Vagina (tissue), 2 donors: ENCODE measurements at regions not wholly inside any gene's neighbourhood (a gene's known extent, or its start where the extent isn't known, plus 50 kb on each side); places are given as distances from the start of the nearest gene placed in this dataset.

ENCODE experiments used
- DNase-seq, 2 donors: peaks; one replicate each; pipeline ENCODE4 v3.0.0-alpha.2; 2017; ENCODE audit errors: extremely low spot score in 2 of 2
- H3K27ac ChIP-seq: fragments of 200-600 bp; sonication (generic); one replicate; pipeline ENCODE4 v1.5.1; 2019
- H3K27me3 ChIP-seq: fragments of 200-600 bp; sonication (generic); one replicate; pipeline ENCODE4 v1.5.1; 2019
- H3K36me3 ChIP-seq, 2 donors: fragments of 200-600 bp; sonication (generic); one replicate each; pipeline ENCODE4 v1.5.1; 2017 to 2019
- H3K4me1 ChIP-seq: fragments of 200-600 bp; sonication (generic); one replicate; pipeline ENCODE4 v1.5.1; 2019
- H3K4me3 ChIP-seq, 2 donors: fragments of 200-600 bp; sonication (generic); 1 replicate in 1 of 2; 2 replicates in 1 of 2; pipeline ENCODE4 v1.5.1; 2016 to 2019
- H3K9me3 ChIP-seq: fragments of 200-600 bp; sonication (generic); one replicate; pipeline ENCODE4 v1.5.1; 2019
- POLR2A ChIP-seq, 2 donors: fragments of 450-650 bp; IDR thresholded peaks; one replicate each; pipeline ENCODE4 v1.6.1; 2017; ENCODE audit warnings: antibody characterized with exemption in 2 of 2, mild to moderate bottlenecking in 2 of 2, moderate library complexity in 2 of 2
- POLR2AphosphoS5 ChIP-seq, 2 donors: sonication (generic); formaldehyde crosslinking; IDR thresholded peaks; one replicate each; pipeline ENCODE4 v1.9.0; 2017; ENCODE audit warnings: antibody characterized with exemption in 2 of 2, mild to moderate bottlenecking in 2 of 2, low read depth in 1 of 2; ENCODE audit not compliant: insufficient read depth in 1 of 2
- intact Hi-C: fragments of 100-400 bp; cut with DNase I; formaldehyde crosslinking; loops from one replicate; pipeline ENCODE4 v1.15.1; 2023
- TF ChIP-seq, protein P1 (sequence below), 3 experiments: fragments of 450-650 bp in 2 of 3; fragments of 200-600 bp in 1 of 3; sonication (generic) in 1 of 3; IDR thresholded peaks; one replicate each; pipeline ENCODE4 v1.5.1; 2017 to 2019; ENCODE audit warnings: antibody characterized with exemption in 3 of 3, mild to moderate bottlenecking in 2 of 3, moderate library complexity in 2 of 3

DNA sequence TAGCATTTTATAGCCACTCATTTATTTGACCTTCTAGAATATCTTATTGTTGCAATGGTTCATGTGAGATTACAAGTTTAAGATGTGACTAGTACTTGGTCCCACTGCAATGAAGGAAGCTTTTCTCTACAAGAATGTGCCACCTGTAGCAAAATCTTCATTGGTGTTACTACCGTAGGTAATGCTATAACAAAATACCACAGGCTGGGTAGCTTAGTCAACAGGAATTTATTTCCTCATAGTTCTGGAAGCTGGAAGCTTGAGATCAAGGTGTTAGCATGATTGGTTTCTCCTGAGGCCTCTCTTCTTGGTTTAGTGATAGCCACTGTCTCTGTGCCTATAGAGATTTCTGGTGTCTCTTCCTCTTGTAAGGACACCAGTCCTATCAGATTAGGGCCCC lies 441.0 kb downstream of the GPM6A start:
- H3K27me3 ChIP-seq, result no peaks in the 10 kb centered on the region
- no peak overlapping the region for H3K27ac ChIP-seq
- H3K4me1 ChIP-seq, result no peaks in the 10 kb centered on the region
- H3K9me3 ChIP-seq, result no peaks in the 10 kb centered on the region
- no peaks in the 10 kb centered on the region for H3K36me3 ChIP-seq
- H3K4me3 ChIP-seq, result no peak overlapping the region
- TF ChIP-seq POLR2AphosphoS5 (IDR thresholded peaks at IDR 0.05; ENCODE audit: insufficient read depth in 1 of 2, low read depth in 1 of 2) (no peak), POLR2A (IDR thresholded peaks at IDR 0.05) (no peak)
- TF ChIP-seq, protein P1, sequence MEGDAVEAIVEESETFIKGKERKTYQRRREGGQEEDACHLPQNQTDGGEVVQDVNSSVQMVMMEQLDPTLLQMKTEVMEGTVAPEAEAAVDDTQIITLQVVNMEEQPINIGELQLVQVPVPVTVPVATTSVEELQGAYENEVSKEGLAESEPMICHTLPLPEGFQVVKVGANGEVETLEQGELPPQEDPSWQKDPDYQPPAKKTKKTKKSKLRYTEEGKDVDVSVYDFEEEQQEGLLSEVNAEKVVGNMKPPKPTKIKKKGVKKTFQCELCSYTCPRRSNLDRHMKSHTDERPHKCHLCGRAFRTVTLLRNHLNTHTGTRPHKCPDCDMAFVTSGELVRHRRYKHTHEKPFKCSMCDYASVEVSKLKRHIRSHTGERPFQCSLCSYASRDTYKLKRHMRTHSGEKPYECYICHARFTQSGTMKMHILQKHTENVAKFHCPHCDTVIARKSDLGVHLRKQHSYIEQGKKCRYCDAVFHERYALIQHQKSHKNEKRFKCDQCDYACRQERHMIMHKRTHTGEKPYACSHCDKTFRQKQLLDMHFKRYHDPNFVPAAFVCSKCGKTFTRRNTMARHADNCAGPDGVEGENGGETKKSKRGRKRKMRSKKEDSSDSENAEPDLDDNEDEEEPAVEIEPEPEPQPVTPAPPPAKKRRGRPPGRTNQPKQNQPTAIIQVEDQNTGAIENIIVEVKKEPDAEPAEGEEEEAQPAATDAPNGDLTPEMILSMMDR (IDR thresholded peaks at IDR 0.05), result no peak
- intact Hi-C loops, result no loop called here
- DNase-seq, result no peak

DNA sequence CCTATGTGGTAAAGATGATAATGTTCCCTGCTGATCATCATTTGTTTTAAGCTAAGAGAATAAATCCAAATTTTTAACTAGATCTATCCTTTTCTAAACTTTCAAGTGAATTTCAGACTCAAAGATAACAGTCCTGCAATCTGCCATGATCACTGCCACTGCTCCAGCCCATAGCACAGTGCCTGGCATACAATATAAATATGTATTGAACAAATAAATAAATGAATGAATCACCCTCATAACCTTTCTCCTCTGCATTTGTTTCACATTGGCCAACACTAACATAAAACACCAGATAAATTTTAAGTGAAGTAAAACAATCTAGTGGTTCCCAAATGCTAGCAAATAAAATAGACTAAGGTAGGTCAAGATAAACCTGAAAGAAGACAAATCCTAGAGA lies 439.0 kb downstream of the GPM6A start:
- intact Hi-C loops, result no loop called here

DNA sequence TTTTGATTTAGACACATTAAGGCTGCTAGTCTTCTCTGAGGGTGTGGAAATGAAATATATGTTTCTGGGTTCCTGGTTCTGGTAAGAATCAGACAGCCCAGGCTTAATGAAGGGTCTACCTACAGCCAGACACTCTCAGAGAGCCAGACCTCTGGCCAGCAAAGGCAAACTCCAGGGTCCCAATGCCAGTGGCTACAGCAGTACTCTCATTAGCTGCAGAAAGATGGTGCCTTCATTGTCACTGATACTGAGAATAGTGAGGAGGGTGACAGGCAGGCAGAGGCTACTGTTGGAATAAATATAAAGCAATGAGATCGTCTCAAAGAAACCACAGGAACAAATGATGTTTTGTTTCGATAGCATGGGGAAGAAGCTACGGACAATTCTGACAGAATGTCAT lies 437.6 kb downstream of the GPM6A start:
- intact Hi-C loops, result no loop called here
- Histone ChIP-seq H3K4me3 (no peak overlapping the region), H3K27ac (no peak overlapping the region), H3K9me3 (no peaks in the 10 kb centered on the region), H3K27me3 (no peaks in the 10 kb centered on the region), H3K36me3 (no peaks in the 10 kb centered on the region), H3K4me1 (no peaks in the 10 kb centered on the region)
- DNase-seq, result no peak
- TF ChIP-seq POLR2AphosphoS5 (IDR thresholded peaks at IDR 0.05; ENCODE audit: insufficient read depth in 1 of 2, low read depth in 1 of 2) (no peak), POLR2A (IDR thresholded peaks at IDR 0.05) (no peak)
- TF ChIP-seq, protein P1 (IDR thresholded peaks at IDR 0.05), result no peak

More for the DNA sequence above, 439.0 kb downstream of the GPM6A start:
- Histone ChIP-seq H3K27me3 (no peaks in the 10 kb centered on the region), H3K36me3 (no peaks in the 10 kb centered on the region), H3K9me3 (no peaks in the 10 kb centered on the region), H3K4me3 (no peak overlapping the region), H3K4me1 (no peaks in the 10 kb centered on the region), H3K27ac (no peak overlapping the region)
- DNase-seq, result no peak
- no peak for TF ChIP-seq POLR2A (IDR thresholded peaks at IDR 0.05)
- TF ChIP-seq, protein P1 (IDR thresholded peaks at IDR 0.05), result no peak
- TF ChIP-seq POLR2AphosphoS5 (IDR thresholded peaks at IDR 0.05; ENCODE audit: insufficient read depth in 1 of 2, low read depth in 1 of 2), result no peak

DNA sequence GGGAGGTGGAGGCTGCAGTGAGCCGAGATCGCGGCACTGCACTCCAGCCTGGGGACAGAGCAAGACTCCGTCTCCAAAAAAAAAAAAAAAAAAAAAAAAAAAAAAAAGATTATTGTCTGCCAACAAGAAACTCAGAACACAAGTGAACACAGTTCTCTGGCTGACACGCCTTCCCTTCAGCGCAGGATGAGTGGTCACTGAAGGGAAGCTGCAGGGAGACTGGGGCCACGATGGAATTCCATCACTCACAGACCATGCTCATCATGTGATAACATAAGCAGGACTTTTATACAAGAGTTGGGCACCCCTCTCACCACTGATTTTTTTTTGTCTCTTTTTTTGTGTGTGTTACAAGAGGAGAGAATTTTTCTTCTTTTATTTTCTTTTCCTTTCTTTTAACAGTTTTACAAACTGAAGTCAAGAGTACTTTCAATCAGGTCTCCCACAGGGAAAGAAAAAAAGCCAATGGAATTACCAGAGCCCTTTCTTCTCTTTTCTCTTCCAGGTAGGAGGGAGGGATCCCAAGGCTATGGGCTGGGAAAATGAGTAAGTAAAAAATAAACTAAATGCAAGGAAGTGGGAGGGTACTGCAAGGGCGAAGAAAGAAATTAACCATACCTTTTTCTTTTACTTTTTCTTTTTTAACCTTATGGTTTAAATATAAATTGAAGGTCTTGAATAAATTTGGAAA lies 435.6 kb downstream of the GPM6A start:
- no peaks in the 10 kb centered on the region for H3K27me3 ChIP-seq
- no peak for DNase-seq
- no peaks in the 10 kb centered on the region for H3K36me3 ChIP-seq
- no peaks in the 10 kb centered on the region for H3K4me1 ChIP-seq
- H3K9me3 ChIP-seq, result no peaks in the 10 kb centered on the region
- H3K27ac ChIP-seq, result no peak overlapping the region
- H3K4me3 ChIP-seq, result no peak overlapping the region
- no peak for TF ChIP-seq POLR2A (IDR thresholded peaks at IDR 0.05)
- TF ChIP-seq, protein P1 (IDR thresholded peaks at IDR 0.05), result no peak
- TF ChIP-seq POLR2AphosphoS5 (IDR thresholded peaks at IDR 0.05; ENCODE audit: insufficient read depth in 1 of 2, low read depth in 1 of 2), result no peak
- intact Hi-C loops, result no loop called here

DNA sequence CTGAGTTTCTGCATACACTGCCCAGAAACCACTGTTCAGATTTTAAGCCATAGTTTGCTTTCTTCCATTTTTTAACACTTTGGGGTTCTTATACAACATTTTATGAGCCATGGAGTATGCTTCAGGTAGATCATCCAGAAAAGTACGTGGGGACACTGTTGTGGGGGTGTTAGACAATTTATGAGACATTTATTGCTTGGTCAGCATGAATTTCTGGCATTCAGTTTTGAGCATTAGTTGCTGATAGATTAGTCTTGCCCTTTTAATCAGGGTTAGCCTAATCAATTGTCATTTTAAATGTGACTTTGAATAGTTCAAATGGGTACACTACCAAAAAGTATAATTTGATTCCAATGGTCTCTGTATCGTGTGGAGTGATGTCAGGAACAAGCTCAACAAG lies 434.9 kb downstream of the GPM6A start:
- no peak for DNase-seq
- Histone ChIP-seq H3K27me3 (no peaks in the 10 kb centered on the region), H3K9me3 (no peaks in the 10 kb centered on the region), H3K4me1 (no peaks in the 10 kb centered on the region), H3K36me3 (no peaks in the 10 kb centered on the region), H3K27ac (no peak overlapping the region), H3K4me3 (no peak overlapping the region)
- TF ChIP-seq, protein P1 (IDR thresholded peaks at IDR 0.05), result no peak
- TF ChIP-seq POLR2A (IDR thresholded peaks at IDR 0.05) (no peak), POLR2AphosphoS5 (IDR thresholded peaks at IDR 0.05; ENCODE audit: insufficient read depth in 1 of 2, low read depth in 1 of 2) (no peak)
- intact Hi-C loops, result no loop called here
